ENCODE measurements at regions not wholly inside any gene's neighbourhood (a gene's known extent, or its start where the extent isn't known, plus 50 kb on each side); places are given as distances from the start of the nearest gene placed in this dataset.

DNA sequence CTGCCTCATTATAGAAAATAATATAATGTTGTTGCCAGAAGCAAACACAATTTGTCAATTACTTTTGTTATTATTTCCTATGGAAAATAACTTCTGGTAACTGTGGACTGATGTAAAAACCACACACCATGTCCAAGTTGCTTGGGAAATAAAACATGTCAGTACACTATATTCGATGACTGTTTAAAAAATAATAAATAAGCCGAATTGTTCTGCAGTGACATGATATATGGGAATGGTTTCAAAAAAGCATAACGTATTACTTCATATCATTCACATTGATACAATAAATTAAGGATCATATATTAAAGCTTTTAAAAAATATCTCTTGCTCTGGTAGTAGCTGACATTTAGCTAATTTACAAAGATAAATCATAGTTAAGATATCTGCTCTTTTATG is 2062.1 kb downstream of the PCDH9 start:
- peaks cover 21% of the 10 kb centered on the region for H3K9me3 ChIP-seq
- no peak overlapping the region for H3K4me3 ChIP-seq
- ATAC-seq (no peak), DNase-seq (no peak)
- H3K36me3 ChIP-seq (ENCODE audit: low read depth): no peaks in the 10 kb centered on the region
- H3K4me1 ChIP-seq (ENCODE audit: low read depth): no peaks in the 10 kb centered on the region
- intact Hi-C loops (cut with DNase I, micrococcal nuclease): no loop called here
- TF ChIP-seq, protein P1, sequence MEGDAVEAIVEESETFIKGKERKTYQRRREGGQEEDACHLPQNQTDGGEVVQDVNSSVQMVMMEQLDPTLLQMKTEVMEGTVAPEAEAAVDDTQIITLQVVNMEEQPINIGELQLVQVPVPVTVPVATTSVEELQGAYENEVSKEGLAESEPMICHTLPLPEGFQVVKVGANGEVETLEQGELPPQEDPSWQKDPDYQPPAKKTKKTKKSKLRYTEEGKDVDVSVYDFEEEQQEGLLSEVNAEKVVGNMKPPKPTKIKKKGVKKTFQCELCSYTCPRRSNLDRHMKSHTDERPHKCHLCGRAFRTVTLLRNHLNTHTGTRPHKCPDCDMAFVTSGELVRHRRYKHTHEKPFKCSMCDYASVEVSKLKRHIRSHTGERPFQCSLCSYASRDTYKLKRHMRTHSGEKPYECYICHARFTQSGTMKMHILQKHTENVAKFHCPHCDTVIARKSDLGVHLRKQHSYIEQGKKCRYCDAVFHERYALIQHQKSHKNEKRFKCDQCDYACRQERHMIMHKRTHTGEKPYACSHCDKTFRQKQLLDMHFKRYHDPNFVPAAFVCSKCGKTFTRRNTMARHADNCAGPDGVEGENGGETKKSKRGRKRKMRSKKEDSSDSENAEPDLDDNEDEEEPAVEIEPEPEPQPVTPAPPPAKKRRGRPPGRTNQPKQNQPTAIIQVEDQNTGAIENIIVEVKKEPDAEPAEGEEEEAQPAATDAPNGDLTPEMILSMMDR (IDR thresholded peaks at IDR 0.05): no peak

DNA sequence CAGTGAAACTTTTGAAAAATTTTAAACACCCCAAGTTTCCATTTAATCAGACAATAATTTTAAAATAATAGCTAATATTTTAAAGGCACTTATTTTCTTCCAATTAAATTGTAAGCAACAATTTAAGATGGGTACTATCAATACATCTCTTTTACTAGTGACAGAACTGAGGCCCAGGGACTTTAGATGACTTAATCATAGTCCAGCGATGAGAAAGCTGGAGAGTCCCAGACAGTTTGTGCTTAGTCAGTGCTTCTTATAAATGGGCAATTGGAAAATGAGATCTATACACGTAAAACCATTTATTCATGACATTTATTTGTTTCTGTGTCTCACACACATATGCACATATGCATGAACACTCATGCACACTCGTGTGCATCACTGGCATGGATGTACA is 2063.5 kb downstream of the PCDH9 start:
- DNase-seq: no peak
- intact Hi-C loops (cut with DNase I, micrococcal nuclease): no loop called here
- Histone ChIP-seq H3K4me1 (ENCODE audit: low read depth) (no peaks in the 10 kb centered on the region), H3K36me3 (ENCODE audit: low read depth) (no peaks in the 10 kb centered on the region), H3K9me3 (peaks cover 27% of the 10 kb centered on the region), H3K4me3 (no peak overlapping the region)
- ATAC-seq: no peak
- TF ChIP-seq, protein P1 (IDR thresholded peaks at IDR 0.05): no peak

DNA sequence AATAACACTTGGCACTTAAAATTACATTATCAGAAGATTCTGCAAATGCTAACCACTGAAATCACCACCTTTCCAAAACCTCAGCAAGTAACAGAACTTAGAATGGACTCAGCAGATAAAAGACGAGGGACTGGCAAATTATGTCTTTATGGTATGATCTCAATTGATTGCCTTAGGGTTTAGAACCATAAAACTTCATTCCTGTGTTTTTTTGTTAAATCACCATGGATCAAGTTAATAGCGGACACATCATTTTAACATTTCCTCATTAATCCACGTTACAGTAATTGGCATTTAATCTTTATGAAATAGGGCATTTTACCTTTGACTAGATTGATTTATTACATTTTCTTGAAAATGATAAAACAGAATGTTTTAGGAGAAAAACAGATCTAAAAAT is 2070.3 kb downstream of the PCDH9 start:
- H3K36me3 ChIP-seq (ENCODE audit: low read depth): no peaks in the 10 kb centered on the region
- no peak for ATAC-seq

DNA sequence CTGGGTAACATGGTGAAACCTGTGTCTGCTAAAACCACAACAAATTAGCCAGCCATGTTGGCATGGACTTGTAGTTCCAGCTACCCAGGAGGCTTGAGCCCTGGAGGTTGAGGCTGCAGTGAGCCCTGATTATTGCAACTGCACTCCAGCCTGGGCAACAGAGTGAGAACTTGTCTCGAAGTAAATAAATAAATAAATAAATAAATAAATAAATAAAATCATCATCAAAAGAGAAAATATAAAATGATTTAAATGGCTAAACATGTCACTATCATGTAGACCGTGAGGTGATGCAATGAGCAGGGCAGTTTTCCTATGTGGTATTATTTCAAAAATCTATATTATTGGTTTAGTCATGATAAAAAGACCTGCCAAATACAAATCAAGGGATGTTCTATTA is 2074.3 kb downstream of the PCDH9 start:
- intact Hi-C loops (cut with DNase I, micrococcal nuclease): no loop called here
- H3K36me3 ChIP-seq (ENCODE audit: low read depth): no peaks in the 10 kb centered on the region
- H3K4me1 ChIP-seq (ENCODE audit: low read depth): no peaks in the 10 kb centered on the region
- TF ChIP-seq, protein P1 (IDR thresholded peaks at IDR 0.05): no peak
- ATAC-seq (no peak), DNase-seq (no peak)
- H3K9me3 ChIP-seq: peaks cover 27% of the 10 kb centered on the region
- H3K4me3 ChIP-seq: no peak overlapping the region

More for the DNA sequence above, 2070.3 kb downstream of the PCDH9 start:
- H3K4me1 ChIP-seq (ENCODE audit: low read depth): no peaks in the 10 kb centered on the region
- intact Hi-C loops (cut with DNase I, micrococcal nuclease): no loop called here
- no peak for DNase-seq
- no peak overlapping the region for H3K4me3 ChIP-seq
- H3K9me3 ChIP-seq: peaks cover 25% of the 10 kb centered on the region
- TF ChIP-seq, protein P1 (IDR thresholded peaks at IDR 0.05): no peak

DNA sequence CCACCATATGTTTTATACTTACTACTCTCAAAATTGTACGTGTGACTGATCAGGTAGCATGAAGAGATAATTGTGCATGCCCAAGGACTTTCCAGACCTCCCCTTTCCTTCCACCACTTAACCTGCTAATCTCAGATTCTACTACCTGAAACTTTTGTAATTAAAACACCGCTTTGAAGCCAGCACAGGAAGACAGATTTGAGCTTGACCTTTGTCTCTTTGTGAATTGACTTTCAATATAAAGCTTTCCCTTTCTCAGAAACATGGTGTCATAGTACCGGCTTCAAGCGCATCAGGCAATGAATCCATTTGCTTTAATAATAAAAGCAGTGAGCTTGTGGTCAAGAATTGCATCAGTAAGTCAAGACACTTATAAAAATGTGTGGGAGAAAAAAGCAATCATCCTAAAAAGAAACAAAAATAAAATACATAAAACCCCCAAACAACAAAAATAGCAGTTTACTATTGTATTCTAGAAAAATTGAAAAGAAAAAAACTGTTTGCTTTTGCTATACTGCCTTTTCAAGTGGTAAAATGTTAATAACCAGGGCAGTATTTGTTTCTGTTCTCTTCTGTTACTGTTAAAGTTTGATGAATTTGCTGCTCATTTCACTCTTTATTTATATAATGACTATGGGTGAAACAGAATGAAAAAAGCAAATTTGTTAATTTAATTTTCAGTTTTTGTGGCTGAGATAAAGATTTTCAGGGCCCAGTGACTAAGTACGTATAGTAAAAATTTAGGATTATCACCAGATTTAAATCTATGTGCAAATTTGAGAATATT is 2075.3 kb downstream of the PCDH9 start:
- DNase-seq (no peak), ATAC-seq (no peak)
- H3K36me3 ChIP-seq (ENCODE audit: low read depth): no peaks in the 10 kb centered on the region
- no peaks in the 10 kb centered on the region for H3K4me1 ChIP-seq (ENCODE audit: low read depth)
- peaks cover 30% of the 10 kb centered on the region for H3K9me3 ChIP-seq
- intact Hi-C loops (cut with DNase I, micrococcal nuclease): no loop called here
- no peak overlapping the region for H3K4me3 ChIP-seq
- TF ChIP-seq, protein P1 (IDR thresholded peaks at IDR 0.05): no peak

Data from mucosa of descending colon (tissue), 3 donors.